Loucy (cell line): ENCODE measurements at regions not wholly inside any gene's neighbourhood (a gene's known extent, or its start where the extent isn't known, plus 50 kb on each side); places are given as distances from the start of the nearest gene placed in this dataset.

Experiments
- H2AFZ ChIP-seq: fragments of 200-600 bp; sonication (generic); 2 replicates; pipeline ENCODE4 v1.6.0; 2016; ENCODE audit warnings: antibody characterized with exemption, mild to moderate bottlenecking, low read length, moderate library complexity
- H3F3A ChIP-seq: fragments of 200-600 bp; 2 replicates; pipeline ENCODE4 v1.6.0; 2016; ENCODE audit warnings: antibody characterized with exemption, low read depth, mild to moderate bottlenecking
- H3K27me3 ChIP-seq: fragments of 200-600 bp; sonication (generic); 2 replicates; pipeline ENCODE4 v1.6.1; 2014; ENCODE audit warnings: low read length, mild to moderate bottlenecking; ENCODE audit not compliant: insufficient read depth, poor library complexity, severe bottlenecking
- H3K36me3 ChIP-seq: fragments of 200-600 bp; sonication (generic); 2 replicates; pipeline ENCODE4 v1.6.1; 2016; ENCODE audit warnings: low read length; ENCODE audit not compliant: insufficient read depth
- H3K4me1 ChIP-seq: fragments of 200-600 bp; sonication (generic); 2 replicates; pipeline ENCODE4 v1.5.1; 2014; ENCODE audit warnings: low read length, mild to moderate bottlenecking; ENCODE audit not compliant: insufficient read depth, poor library complexity, severe bottlenecking
- H3K4me2 ChIP-seq: fragments of 200-600 bp; sonication (generic); 2 replicates; pipeline ENCODE4 v1.6.0; 2014; ENCODE audit warnings: antibody characterized with exemption, low read length, low read depth, mild to moderate bottlenecking; ENCODE audit not compliant: poor library complexity, severe bottlenecking
- H3K4me3 ChIP-seq: fragments of 200-600 bp; sonication (generic); 2 replicates; pipeline ENCODE4 v1.5.1; 2014; ENCODE audit warnings: low read length, mild to moderate bottlenecking, mixed read lengths; ENCODE audit not compliant: poor library complexity, severe bottlenecking
- H3K79me2 ChIP-seq: fragments of 200-600 bp; sonication (generic); 2 replicates; pipeline ENCODE4 v1.6.1; 2014; ENCODE audit warnings: low read length; ENCODE audit not compliant: insufficient read depth
- H3K9ac ChIP-seq: fragments of 200-600 bp; sonication (generic); 2 replicates; pipeline ENCODE4 v1.6.0; 2014; ENCODE audit warnings: mild to moderate bottlenecking, low read depth, low read length, moderate library complexity; ENCODE audit not compliant: poor library complexity, severe bottlenecking
- H3K9me2 ChIP-seq: fragments of 200-600 bp; sonication (generic); replicated peaks from 2 replicates; pipeline ENCODE4 v1.6.1; 2016; ENCODE audit warnings: low read depth, low read length, mixed read lengths
- H3K9me3 ChIP-seq: fragments of 200-600 bp; sonication (generic); 2 replicates; pipeline ENCODE4 v1.6.1; 2014; ENCODE audit warnings: mild to moderate bottlenecking, antibody characterized with exemption, low read length, low read depth; ENCODE audit not compliant: insufficient read depth
- H4K20me1 ChIP-seq: fragments of 200-600 bp; sonication (generic); 2 replicates; pipeline ENCODE4 v1.6.0; 2014; ENCODE audit warnings: antibody characterized with exemption, low read length, mild to moderate bottlenecking; ENCODE audit not compliant: insufficient read depth, poor library complexity, severe bottlenecking
- CTCF ChIP-seq: fragments of 200-600 bp; sonication (generic); conservative IDR thresholded peaks from 2 replicates; pipeline ENCODE4 v1.5.1; 2014; ENCODE audit warnings: mild to moderate bottlenecking, antibody characterized with exemption, low read length
- EZH2phosphoT487 ChIP-seq: fragments of 200-600 bp; IDR thresholded peaks from 2 replicates; pipeline ENCODE4 v1.6.1; 2018; ENCODE audit warnings: antibody characterized with exemption, mild to moderate bottlenecking, moderate library complexity, borderline replicate concordance

GRCh38 chr4:56093576-56093975, 144.8 kb downstream of the CEP135 start:
- Histone ChIP-seq H3K4me3 (no peak overlapping the region), H3K9me2 (no peaks in the 10 kb centered on the region), H3K36me3 (no peaks in the 10 kb centered on the region), H3K4me2 (no peak overlapping the region), H3K4me1 (no peaks in the 10 kb centered on the region), H4K20me1 (no peaks in the 10 kb centered on the region), H3K79me2 (no peaks in the 10 kb centered on the region), H3K9ac (no peak overlapping the region), H3K9me3 (no peaks in the 10 kb centered on the region), H3F3A (no peaks in the 10 kb centered on the region), H2AFZ (no peak overlapping the region), H3K27me3 (no peaks in the 10 kb centered on the region)
- no peak for TF ChIP-seq CTCF
- TF ChIP-seq EZH2phosphoT487 = no peak

GRCh38 chr4:56092540-56092939, 143.8 kb downstream of the CEP135 start:
- H3F3A ChIP-seq = no peaks in the 10 kb centered on the region
- H3K36me3 ChIP-seq = no peaks in the 10 kb centered on the region
- no peaks in the 10 kb centered on the region for H3K4me1 ChIP-seq
- TF ChIP-seq EZH2phosphoT487 (no peak), CTCF (no peak)
- H3K9me2 ChIP-seq = no peaks in the 10 kb centered on the region
- H3K9me3 ChIP-seq = no peaks in the 10 kb centered on the region
- no peak overlapping the region for H3K4me3 ChIP-seq
- no peaks in the 10 kb centered on the region for H3K27me3 ChIP-seq
- H3K4me2 ChIP-seq = no peak overlapping the region
- no peaks in the 10 kb centered on the region for H4K20me1 ChIP-seq
- H3K79me2 ChIP-seq = no peaks in the 10 kb centered on the region
- H3K9ac ChIP-seq = no peak overlapping the region
- no peak overlapping the region for H2AFZ ChIP-seq

GRCh38 chr4:56086561-56086960, 137.8 kb downstream of the CEP135 start:
- H4K20me1 ChIP-seq = no peaks in the 10 kb centered on the region
- no peaks in the 10 kb centered on the region for H3K36me3 ChIP-seq
- no peak overlapping the region for H3K4me3 ChIP-seq
- H3K27me3 ChIP-seq = no peaks in the 10 kb centered on the region
- no peak overlapping the region for H2AFZ ChIP-seq
- no peak overlapping the region for H3K4me2 ChIP-seq
- peaks cover 3% of the 10 kb centered on the region for H3K4me1 ChIP-seq
- no peaks in the 10 kb centered on the region for H3K79me2 ChIP-seq
- no peak overlapping the region for H3K9ac ChIP-seq
- no peaks in the 10 kb centered on the region for H3F3A ChIP-seq
- H3K9me2 ChIP-seq = no peaks in the 10 kb centered on the region
- no peak for TF ChIP-seq CTCF
- no peak for TF ChIP-seq EZH2phosphoT487
- no peaks in the 10 kb centered on the region for H3K9me3 ChIP-seq
